Nephron progenitor cell (in vitro differentiated cells): ENCODE measurements at regions not wholly inside any gene's neighbourhood (a gene's known extent, or its start where the extent isn't known, plus 50 kb on each side); places are given as distances from the start of the nearest gene placed in this dataset.
"Not testable (repeated sequence)": the region's sequence is repeated elsewhere in the genome, so short reads cannot be mapped to it uniquely, and the experiment has no call there.

Source experiments
- DNase-seq: peaks from one replicate; pipeline ENCODE4 v3.0.0; 2021
- H3K27ac Mint-ChIP-seq: 2 replicates; pipeline ENCODE4 v1.8.0; 2021; ENCODE audit warnings: mild to moderate bottlenecking, moderate library complexity, mixed read lengths
- H3K27me3 Mint-ChIP-seq: 2 replicates; pipeline ENCODE4 v1.8.0; 2021; ENCODE audit warnings: mild to moderate bottlenecking, low read depth, mixed read lengths; ENCODE audit not compliant: poor library complexity
- H3K36me3 Mint-ChIP-seq: 2 replicates; pipeline ENCODE4 v1.8.0; 2021; ENCODE audit warnings: low read depth, mixed read lengths
- H3K4me1 Mint-ChIP-seq: 2 replicates; pipeline ENCODE4 v1.8.0; 2021; ENCODE audit warnings: mixed read lengths
- H3K4me3 Mint-ChIP-seq: 2 replicates; pipeline ENCODE4 v1.8.0; 2021; ENCODE audit warnings: mild to moderate bottlenecking, moderate library complexity, mixed read lengths
- H3K9me3 Mint-ChIP-seq: 2 replicates; pipeline ENCODE4 v1.8.0; 2021; ENCODE audit warnings: mild to moderate bottlenecking, moderate library complexity, mixed read lengths
- TF ChIP-seq, protein P1 (sequence below): fragments of 200-600 bp; sonication (generic); IDR thresholded peaks from 2 replicates; pipeline ENCODE4 v1.5.0; 2021; ENCODE audit warnings: antibody characterized with exemption

DNA sequence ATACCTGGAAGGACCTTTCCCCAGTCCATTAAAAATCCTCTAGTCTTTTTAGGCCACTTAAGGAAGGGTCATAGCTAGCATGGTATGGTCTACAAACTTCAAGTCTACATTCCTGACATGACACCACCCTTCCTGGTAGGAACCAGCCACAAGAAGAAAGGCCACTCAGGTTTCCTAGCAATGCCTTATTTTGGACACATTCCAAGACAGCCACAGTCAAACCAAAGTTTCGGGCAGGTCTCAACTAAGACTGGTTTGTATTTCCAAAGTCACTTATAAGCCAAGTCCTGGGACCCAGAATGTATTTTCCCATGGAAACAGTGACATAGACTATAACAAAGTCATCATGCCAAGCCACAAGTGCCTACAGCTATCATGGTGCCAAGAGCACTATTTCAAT lies 50.6 kb upstream of the SLC44A3 start:
- H3K27ac Mint-ChIP-seq = no peak overlapping the region
- no peak for DNase-seq
- H3K9me3 Mint-ChIP-seq = peaks cover 4% of the 10 kb centered on the region
- no peak overlapping the region for H3K4me3 Mint-ChIP-seq
- TF ChIP-seq, protein P1, sequence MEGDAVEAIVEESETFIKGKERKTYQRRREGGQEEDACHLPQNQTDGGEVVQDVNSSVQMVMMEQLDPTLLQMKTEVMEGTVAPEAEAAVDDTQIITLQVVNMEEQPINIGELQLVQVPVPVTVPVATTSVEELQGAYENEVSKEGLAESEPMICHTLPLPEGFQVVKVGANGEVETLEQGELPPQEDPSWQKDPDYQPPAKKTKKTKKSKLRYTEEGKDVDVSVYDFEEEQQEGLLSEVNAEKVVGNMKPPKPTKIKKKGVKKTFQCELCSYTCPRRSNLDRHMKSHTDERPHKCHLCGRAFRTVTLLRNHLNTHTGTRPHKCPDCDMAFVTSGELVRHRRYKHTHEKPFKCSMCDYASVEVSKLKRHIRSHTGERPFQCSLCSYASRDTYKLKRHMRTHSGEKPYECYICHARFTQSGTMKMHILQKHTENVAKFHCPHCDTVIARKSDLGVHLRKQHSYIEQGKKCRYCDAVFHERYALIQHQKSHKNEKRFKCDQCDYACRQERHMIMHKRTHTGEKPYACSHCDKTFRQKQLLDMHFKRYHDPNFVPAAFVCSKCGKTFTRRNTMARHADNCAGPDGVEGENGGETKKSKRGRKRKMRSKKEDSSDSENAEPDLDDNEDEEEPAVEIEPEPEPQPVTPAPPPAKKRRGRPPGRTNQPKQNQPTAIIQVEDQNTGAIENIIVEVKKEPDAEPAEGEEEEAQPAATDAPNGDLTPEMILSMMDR = no peak
- H3K36me3 Mint-ChIP-seq = peaks cover 4% of the 10 kb centered on the region
- H3K27me3 Mint-ChIP-seq = no peaks in the 10 kb centered on the region
- H3K4me1 Mint-ChIP-seq = peaks cover 23% of the 10 kb centered on the region

GRCh38 chr1:94768036-94768435 lies 52.1 kb upstream of the SLC44A3 start:
- H3K27ac Mint-ChIP-seq = no peak overlapping the region
- H3K36me3 Mint-ChIP-seq = peaks cover 5% of the 10 kb centered on the region
- TF ChIP-seq, protein P1 = no peak
- peaks cover 9% of the 10 kb centered on the region for H3K4me1 Mint-ChIP-seq
- no peak for DNase-seq
- H3K9me3 Mint-ChIP-seq = peaks cover 13% of the 10 kb centered on the region
- H3K4me3 Mint-ChIP-seq = no peak overlapping the region
- H3K27me3 Mint-ChIP-seq = peaks cover under 1% of the 10 kb centered on the region

DNA sequence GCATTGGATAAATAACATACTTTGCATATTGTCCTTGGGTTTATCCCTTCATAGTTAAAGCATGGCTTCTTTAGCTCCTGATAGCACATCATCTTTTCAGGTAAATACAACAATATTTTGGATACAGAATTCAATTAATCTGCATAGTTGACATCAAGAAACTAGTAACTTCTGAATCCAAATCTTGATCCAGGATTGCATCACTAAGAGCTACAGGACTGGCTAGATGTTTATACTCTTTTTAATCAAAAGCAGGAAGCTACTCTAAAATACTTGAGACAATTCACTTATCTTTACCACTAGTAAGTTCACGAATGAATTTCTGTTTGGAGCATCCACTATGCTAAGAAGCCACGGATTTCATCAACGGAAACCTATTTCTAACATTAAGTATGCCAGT lies 54.2 kb upstream of the SLC44A3 start:
- Mint-ChIP-seq H3K36me3 (peaks cover 5% of the 10 kb centered on the region), H3K27ac (no peak overlapping the region), H3K27me3 (peaks cover 8% of the 10 kb centered on the region), H3K4me1 (no peaks in the 10 kb centered on the region), H3K9me3 (peaks cover 30% of the 10 kb centered on the region), H3K4me3 (no peak overlapping the region)
- no peak for DNase-seq
- TF ChIP-seq, protein P1 = no peak

- Mint-ChIP-seq H3K36me3 (peaks cover 5% of the 10 kb centered on the region), H3K27me3 (peaks cover 9% of the 10 kb centered on the region), H3K9me3 (peaks cover 35% of the 10 kb centered on the region), H3K4me3 (no peak overlapping the region), H3K27ac (no peak overlapping the region), H3K4me1 (peaks cover 33% of the 10 kb centered on the region)
- TF ChIP-seq, protein P1 = no peak
- no peak for DNase-seq
These were observed 61.0 kb upstream of the SLC44A3 start for GRCh38 chr1:94759188-94759587.

GRCh38 chr1:94757931-94758330 lies 62.2 kb upstream of the SLC44A3 start:
- Mint-ChIP-seq H3K36me3 (peaks cover 5% of the 10 kb centered on the region), H3K4me1 (peaks cover 44% of the 10 kb centered on the region), H3K27ac (peak overlapping the region; percentile 55), H3K27me3 (peaks cover 7% of the 10 kb centered on the region), H3K9me3 (peaks cover 32% of the 10 kb centered on the region), H3K4me3 (no peak overlapping the region)
- DNase-seq = peak; percentile 28
- TF ChIP-seq, protein P1 = no peak

DNA sequence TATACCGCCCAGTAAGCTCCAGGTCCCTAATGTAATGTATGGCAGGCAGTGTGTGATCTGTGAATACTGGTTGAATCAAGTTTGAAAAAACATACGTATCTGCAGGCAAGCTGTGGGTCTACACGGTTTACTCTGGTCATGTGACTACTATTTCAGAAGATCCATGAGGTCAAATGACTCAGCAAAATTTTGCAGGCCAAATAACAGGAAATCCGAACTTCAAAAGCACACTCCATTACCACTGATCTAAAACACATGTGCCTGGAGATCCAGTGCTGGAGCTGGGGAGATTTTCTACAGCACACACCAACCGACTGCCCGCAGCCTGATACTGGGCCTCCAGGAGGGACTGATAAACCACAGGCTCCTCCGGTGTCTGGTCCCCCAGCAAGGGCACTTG lies 64.5 kb upstream of the SLC44A3 start:
- TF ChIP-seq, protein P1 = no peak
- DNase-seq = no peak
- Mint-ChIP-seq H3K9me3 (peaks cover 28% of the 10 kb centered on the region), H3K4me3 (no peak overlapping the region), H3K36me3 (peaks cover 5% of the 10 kb centered on the region), H3K27me3 (no peaks in the 10 kb centered on the region), H3K4me1 (peaks cover 44% of the 10 kb centered on the region), H3K27ac (peak overlapping the region; percentile 39)

GRCh38 chr1:94755016-94755415 lies 65.1 kb upstream of the SLC44A3 start:
- H3K27ac Mint-ChIP-seq, H3K27me3 Mint-ChIP-seq, H3K36me3 Mint-ChIP-seq, DNase-seq, H3K4me3 Mint-ChIP-seq: not testable (repeated sequence)
- Mint-ChIP-seq H3K9me3 (peaks cover 32% of the 10 kb centered on the region), H3K4me1 (peaks cover 44% of the 10 kb centered on the region)
